ENCODE measurements at regions not wholly inside any gene's neighbourhood (a gene's known extent, or its start where the extent isn't known, plus 50 kb on each side); places are given as distances from the start of the nearest gene placed in this dataset.

GRCh38 chr16:13401641-13402040 lies 500.2 kb downstream of the SHISA9 start:
- no peak for DNase-seq

GRCh38 chr16:13402601-13403000 lies 501.2 kb downstream of the SHISA9 start:
- no peak for DNase-seq

GRCh38 chr16:13403326-13403725 lies 501.9 kb downstream of the SHISA9 start:
- DNase-seq: no peak

- no peak for DNase-seq
Measured at GRCh38 chr16:13414154-13414553, 505.8 kb upstream of the ERCC4 start.

- no peak for DNase-seq
Measured at GRCh38 chr16:13419589-13419988, 500.4 kb upstream of the ERCC4 start.

GRCh38 chr16:13421726-13422125 lies 498.2 kb upstream of the ERCC4 start:
- no peak for DNase-seq

- no peak for DNase-seq
Measured at GRCh38 chr16:13425836-13426235, 494.1 kb upstream of the ERCC4 start.

- DNase-seq: no peak
Measured at GRCh38 chr16:13426269-13426668, 493.7 kb upstream of the ERCC4 start.

GRCh38 chr16:13426736-13427135 lies 493.2 kb upstream of the ERCC4 start:
- no peak for DNase-seq

GRCh38 chr16:13427943-13428342 lies 492.0 kb upstream of the ERCC4 start:
- DNase-seq: no peak

- DNase-seq: no peak
Measured at GRCh38 chr16:13429416-13429815, 490.5 kb upstream of the ERCC4 start.

GRCh38 chr16:13435415-13435814 lies 484.5 kb upstream of the ERCC4 start:
- DNase-seq: no peak

- DNase-seq: no peak
Measured at GRCh38 chr16:13435873-13436474, 484.0 kb upstream of the ERCC4 start.

GRCh38 chr16:13436641-13437412 lies 483.1 kb upstream of the ERCC4 start:
- DNase-seq: no peak

GRCh38 chr16:13437413-13437795 lies 482.6 kb upstream of the ERCC4 start:
- DNase-seq: no peak

- DNase-seq: no peak
Measured at GRCh38 chr16:13438064-13438463, 481.9 kb upstream of the ERCC4 start.

GRCh38 chr16:13439766-13440165 lies 480.2 kb upstream of the ERCC4 start:
- no peak for DNase-seq

GRCh38 chr16:13441675-13442074 lies 478.3 kb upstream of the ERCC4 start:
- no peak for DNase-seq

GRCh38 chr16:13448346-13448745 lies 471.6 kb upstream of the ERCC4 start:
- DNase-seq: no peak

- DNase-seq: no peak
Measured at GRCh38 chr16:13453325-13453724, 466.6 kb upstream of the ERCC4 start.

GRCh38 chr16:13453938-13454553 lies 465.9 kb upstream of the ERCC4 start:
- DNase-seq: no peak

GRCh38 chr16:13463619-13464018 lies 456.3 kb upstream of the ERCC4 start:
- DNase-seq: no peak

- no peak for DNase-seq
Measured at GRCh38 chr16:13471036-13471435, 448.9 kb upstream of the ERCC4 start.

GRCh38 chr16:13478991-13479390 lies 441.0 kb upstream of the ERCC4 start:
- no peak for DNase-seq
